IMR-90 (cell line): ENCODE measurements at regions not wholly inside any gene's neighbourhood (a gene's known extent, or its start where the extent isn't known, plus 50 kb on each side); places are given as distances from the start of the nearest gene placed in this dataset.

Experiments
- CHD1 ChIP-seq: IDR thresholded peaks from 2 replicates; pipeline ENCODE4 v1.6.1; 2012; ENCODE audit warnings: low read depth, low read length, improper control_type of control experiment
- POLR2A ChIP-seq: IDR thresholded peaks from 2 replicates; pipeline ENCODE4 v1.6.1; 2012; ENCODE audit warnings: mild to moderate bottlenecking, low read depth, low read length
- RFX5 ChIP-seq: IDR thresholded peaks from 2 replicates; pipeline ENCODE4 v1.8.0; 2012; ENCODE audit warnings: low read depth, mild to moderate bottlenecking, low read length, moderate library complexity
- SMC3 ChIP-seq: fragments of 150-350 bp; IDR thresholded peaks from 2 replicates; pipeline ENCODE4 v1.6.1; 2016; ENCODE audit warnings: low read depth, mild to moderate bottlenecking, antibody characterized with exemption, low read length, moderate library complexity
- TF ChIP-seq, protein P1 (sequence below): conservative IDR thresholded peaks from 2 replicates; pipeline ENCODE4 v1.5.1; 2012; ENCODE audit warnings: mild to moderate bottlenecking, low read depth, low read length, improper control_type of control experiment

DNA sequence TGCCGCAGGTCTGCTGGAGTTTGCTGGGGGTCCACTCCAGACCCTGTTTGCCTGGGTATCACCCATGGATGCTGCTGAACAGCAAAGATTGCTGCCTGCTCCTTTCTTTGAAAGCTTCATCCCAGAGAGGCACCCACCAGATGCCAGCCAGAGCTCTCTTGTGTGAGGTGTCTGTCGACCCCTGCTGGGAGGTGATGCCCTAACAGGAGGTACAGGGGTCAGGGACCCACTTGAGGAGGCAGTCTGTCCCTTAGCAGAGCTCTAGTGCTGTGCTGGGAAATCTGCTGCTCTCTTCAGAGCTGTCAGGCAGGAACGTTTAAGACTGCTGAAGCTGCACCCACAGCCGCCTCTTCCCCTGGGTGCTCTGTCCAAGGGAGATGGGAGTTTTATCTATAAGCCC is 162.7 kb downstream of the NAF1 start:
- no peak for TF ChIP-seq SMC3
- no peak for TF ChIP-seq RFX5
- no peak for TF ChIP-seq POLR2A
- TF ChIP-seq, protein P1, sequence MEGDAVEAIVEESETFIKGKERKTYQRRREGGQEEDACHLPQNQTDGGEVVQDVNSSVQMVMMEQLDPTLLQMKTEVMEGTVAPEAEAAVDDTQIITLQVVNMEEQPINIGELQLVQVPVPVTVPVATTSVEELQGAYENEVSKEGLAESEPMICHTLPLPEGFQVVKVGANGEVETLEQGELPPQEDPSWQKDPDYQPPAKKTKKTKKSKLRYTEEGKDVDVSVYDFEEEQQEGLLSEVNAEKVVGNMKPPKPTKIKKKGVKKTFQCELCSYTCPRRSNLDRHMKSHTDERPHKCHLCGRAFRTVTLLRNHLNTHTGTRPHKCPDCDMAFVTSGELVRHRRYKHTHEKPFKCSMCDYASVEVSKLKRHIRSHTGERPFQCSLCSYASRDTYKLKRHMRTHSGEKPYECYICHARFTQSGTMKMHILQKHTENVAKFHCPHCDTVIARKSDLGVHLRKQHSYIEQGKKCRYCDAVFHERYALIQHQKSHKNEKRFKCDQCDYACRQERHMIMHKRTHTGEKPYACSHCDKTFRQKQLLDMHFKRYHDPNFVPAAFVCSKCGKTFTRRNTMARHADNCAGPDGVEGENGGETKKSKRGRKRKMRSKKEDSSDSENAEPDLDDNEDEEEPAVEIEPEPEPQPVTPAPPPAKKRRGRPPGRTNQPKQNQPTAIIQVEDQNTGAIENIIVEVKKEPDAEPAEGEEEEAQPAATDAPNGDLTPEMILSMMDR, result no peak
- TF ChIP-seq CHD1, result no peak
